NT2/D1 (cell line): ENCODE measurements at regions not wholly inside any gene's neighbourhood (a gene's known extent, or its start where the extent isn't known, plus 50 kb on each side); places are given as distances from the start of the nearest gene placed in this dataset.

Source experiments
- DNase-seq: peaks from one replicate; pipeline ENCODE4 v3.0.0-alpha.2; 2011; ENCODE audit warnings: low read depth, low spot score
- H3K27me3 ChIP-seq: 2 replicates; pipeline ENCODE4 v1.6.0; 2011; ENCODE audit warnings: mild to moderate bottlenecking; ENCODE audit not compliant: insufficient read length, insufficient read depth
- H3K36me3 ChIP-seq: 2 replicates; pipeline ENCODE4 v1.6.1; 2011; ENCODE audit warnings: mild to moderate bottlenecking, low read length, mixed read lengths; ENCODE audit not compliant: insufficient read depth, insufficient read length
- H3K4me1 ChIP-seq: 2 replicates; pipeline ENCODE4 v1.5.1; 2011; ENCODE audit not compliant: insufficient read depth, insufficient read length
- H3K4me3 ChIP-seq: 2 replicates; pipeline ENCODE4 v1.5.1; 2011; ENCODE audit warnings: low read depth; ENCODE audit not compliant: insufficient read length
- H3K9ac ChIP-seq: 2 replicates; pipeline ENCODE4 v1.6.0; 2011; ENCODE audit warnings: low read depth; ENCODE audit not compliant: insufficient read length
- H3K9me3 ChIP-seq: 2 replicates; pipeline ENCODE4 v1.5.1; 2011; ENCODE audit warnings: mild to moderate bottlenecking, low read length; ENCODE audit not compliant: insufficient read depth
- SUZ12 ChIP-seq: IDR thresholded peaks from 2 replicates; pipeline ENCODE4 v1.6.1; 2011; ENCODE audit not compliant: insufficient read length, insufficient read depth; ENCODE audit errors: extremely low read depth
- YY1 ChIP-seq: IDR thresholded peaks from 2 replicates; pipeline ENCODE4 v1.6.1; 2011; ENCODE audit not compliant: insufficient read length, insufficient read depth
- ZNF274 ChIP-seq: IDR thresholded peaks from 2 replicates; pipeline ENCODE4 v1.6.1; 2011; ENCODE audit warnings: mild to moderate bottlenecking, low read depth, low read length

GRCh38 chr15:61387675-61388074, 158.6 kb upstream of the RORA start:
- TF ChIP-seq YY1 (no peak), SUZ12 (no peak), ZNF274 (no peak)
- no peak overlapping the region for H3K4me3 ChIP-seq
- H3K27me3 ChIP-seq, result no peaks in the 10 kb centered on the region
- H3K9me3 ChIP-seq, result peaks cover 22% of the 10 kb centered on the region
- DNase-seq, result no peak
- no peaks in the 10 kb centered on the region for H3K4me1 ChIP-seq
- no peaks in the 10 kb centered on the region for H3K36me3 ChIP-seq
- no peak overlapping the region for H3K9ac ChIP-seq

- Histone ChIP-seq H3K4me3 (no peak overlapping the region), H3K27me3 (no peaks in the 10 kb centered on the region), H3K9me3 (peaks cover 22% of the 10 kb centered on the region), H3K9ac (no peak overlapping the region), H3K36me3 (no peaks in the 10 kb centered on the region), H3K4me1 (no peaks in the 10 kb centered on the region)
- TF ChIP-seq YY1, result no peak
- no peak for TF ChIP-seq ZNF274
- no peak for TF ChIP-seq SUZ12
- no peak for DNase-seq
Observed at GRCh38 chr15:61383421-61383820, 154.3 kb upstream of the RORA start.

GRCh38 chr15:61382927-61383326, 153.8 kb upstream of the RORA start:
- H3K9ac ChIP-seq, result no peak overlapping the region
- H3K36me3 ChIP-seq, result no peaks in the 10 kb centered on the region
- H3K9me3 ChIP-seq, result peaks cover 19% of the 10 kb centered on the region
- no peak for DNase-seq
- TF ChIP-seq SUZ12 (no peak), ZNF274 (no peak), YY1 (no peak)
- H3K4me1 ChIP-seq, result no peaks in the 10 kb centered on the region
- H3K4me3 ChIP-seq, result no peak overlapping the region
- no peaks in the 10 kb centered on the region for H3K27me3 ChIP-seq

- no peak overlapping the region for H3K4me3 ChIP-seq
- TF ChIP-seq YY1 (no peak), ZNF274 (no peak), SUZ12 (no peak)
- no peak overlapping the region for H3K9ac ChIP-seq
- peaks cover 7% of the 10 kb centered on the region; the same call in 1 of the 2 replicates for H3K9me3 ChIP-seq
- no peaks in the 10 kb centered on the region for H3K4me1 ChIP-seq
- no peak for DNase-seq
- no peaks in the 10 kb centered on the region for H3K36me3 ChIP-seq
- H3K27me3 ChIP-seq, result no peaks in the 10 kb centered on the region
Observed at GRCh38 chr15:61381501-61381900, 152.4 kb upstream of the RORA start.

- Histone ChIP-seq H3K27me3 (no peaks in the 10 kb centered on the region), H3K4me1 (no peaks in the 10 kb centered on the region), H3K36me3 (no peaks in the 10 kb centered on the region), H3K9ac (no peak overlapping the region), H3K4me3 (no peak overlapping the region), H3K9me3 (peaks cover 3% of the 10 kb centered on the region; the same call in 1 of the 2 replicates)
- TF ChIP-seq ZNF274, result no peak
- no peak for TF ChIP-seq YY1
- TF ChIP-seq SUZ12, result no peak
- no peak for DNase-seq
Observed at GRCh38 chr15:61380270-61380669, 151.2 kb upstream of the RORA start.

- no peaks in the 10 kb centered on the region for H3K9me3 ChIP-seq
- H3K4me1 ChIP-seq, result no peaks in the 10 kb centered on the region
- no peak overlapping the region for H3K4me3 ChIP-seq
- H3K27me3 ChIP-seq, result no peaks in the 10 kb centered on the region
- no peak for DNase-seq
- no peak overlapping the region for H3K9ac ChIP-seq
- H3K36me3 ChIP-seq, result no peaks in the 10 kb centered on the region
- TF ChIP-seq SUZ12, result no peak
- TF ChIP-seq ZNF274, result no peak
- TF ChIP-seq YY1, result no peak
Observed at GRCh38 chr15:61379005-61379404, 149.9 kb upstream of the RORA start.

- H3K4me3 ChIP-seq, result no peak overlapping the region
- H3K36me3 ChIP-seq, result no peaks in the 10 kb centered on the region
- no peaks in the 10 kb centered on the region for H3K4me1 ChIP-seq
- no peaks in the 10 kb centered on the region for H3K27me3 ChIP-seq
- TF ChIP-seq YY1, result no peak
- no peak for TF ChIP-seq SUZ12
- TF ChIP-seq ZNF274, result no peak
- H3K9ac ChIP-seq, result no peak overlapping the region
- no peaks in the 10 kb centered on the region; the same call in 1 of the 2 replicates for H3K9me3 ChIP-seq
- no peak for DNase-seq
Observed at GRCh38 chr15:61376961-61377360, 147.9 kb upstream of the RORA start.

- H3K9me3 ChIP-seq, result no peaks in the 10 kb centered on the region; the same call in 1 of the 2 replicates
- TF ChIP-seq YY1, result no peak
- TF ChIP-seq SUZ12, result no peak
- no peak for TF ChIP-seq ZNF274
- no peaks in the 10 kb centered on the region for H3K36me3 ChIP-seq
- H3K9ac ChIP-seq, result no peak overlapping the region
- no peak overlapping the region for H3K4me3 ChIP-seq
- no peaks in the 10 kb centered on the region for H3K4me1 ChIP-seq
- no peaks in the 10 kb centered on the region for H3K27me3 ChIP-seq
- no peak for DNase-seq
Observed at GRCh38 chr15:61376516-61376915, 147.4 kb upstream of the RORA start.
